Fibroblast of lung (primary cell): ENCODE measurements at regions not wholly inside any gene's neighbourhood (a gene's known extent, or its start where the extent isn't known, plus 50 kb on each side); places are given as distances from the start of the nearest gene placed in this dataset.

Experiments
- EZH2 ChIP-seq: IDR thresholded peaks from 2 replicates; pipeline ENCODE4 v1.5.1; 2012; ENCODE audit warnings: low read length, control low read depth, mild to moderate bottlenecking; ENCODE audit errors: missing control alignments
- TF ChIP-seq, protein P1 (sequence below), 2 donors: IDR thresholded peaks in 1 of 2; conservative IDR thresholded peaks in 1 of 2; 1 replicate in 1 of 2; 2 replicates in 1 of 2; pipeline ENCODE4 v1.5.1; 2011 to 2012; ENCODE audit warnings: low read length in 2 of 2, control low read depth in 1 of 2, inconsistent platforms in 1 of 2, low read depth in 1 of 2, mild to moderate bottlenecking in 1 of 2

DNA sequence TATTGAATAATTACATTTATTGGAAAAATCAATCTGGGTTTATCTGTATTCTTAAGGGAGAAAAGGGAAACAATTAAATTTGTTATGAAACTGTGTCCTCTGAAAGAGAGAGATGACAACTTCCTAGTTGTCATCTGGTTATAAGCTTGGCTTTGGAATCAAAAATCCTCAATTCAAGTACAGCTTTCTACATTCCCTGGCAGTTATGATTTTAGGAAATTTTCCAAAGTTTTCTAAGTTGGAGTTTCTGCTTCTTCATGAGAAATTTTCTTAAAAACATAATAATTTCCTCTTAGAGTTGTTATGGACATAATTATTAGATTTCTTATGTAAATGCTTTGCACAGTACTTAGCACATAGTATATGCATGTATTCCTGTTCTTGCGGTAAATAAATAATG lies 625.6 kb upstream of the SLC39A10 start:
- TF ChIP-seq, protein P1, sequence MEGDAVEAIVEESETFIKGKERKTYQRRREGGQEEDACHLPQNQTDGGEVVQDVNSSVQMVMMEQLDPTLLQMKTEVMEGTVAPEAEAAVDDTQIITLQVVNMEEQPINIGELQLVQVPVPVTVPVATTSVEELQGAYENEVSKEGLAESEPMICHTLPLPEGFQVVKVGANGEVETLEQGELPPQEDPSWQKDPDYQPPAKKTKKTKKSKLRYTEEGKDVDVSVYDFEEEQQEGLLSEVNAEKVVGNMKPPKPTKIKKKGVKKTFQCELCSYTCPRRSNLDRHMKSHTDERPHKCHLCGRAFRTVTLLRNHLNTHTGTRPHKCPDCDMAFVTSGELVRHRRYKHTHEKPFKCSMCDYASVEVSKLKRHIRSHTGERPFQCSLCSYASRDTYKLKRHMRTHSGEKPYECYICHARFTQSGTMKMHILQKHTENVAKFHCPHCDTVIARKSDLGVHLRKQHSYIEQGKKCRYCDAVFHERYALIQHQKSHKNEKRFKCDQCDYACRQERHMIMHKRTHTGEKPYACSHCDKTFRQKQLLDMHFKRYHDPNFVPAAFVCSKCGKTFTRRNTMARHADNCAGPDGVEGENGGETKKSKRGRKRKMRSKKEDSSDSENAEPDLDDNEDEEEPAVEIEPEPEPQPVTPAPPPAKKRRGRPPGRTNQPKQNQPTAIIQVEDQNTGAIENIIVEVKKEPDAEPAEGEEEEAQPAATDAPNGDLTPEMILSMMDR (conservative IDR thresholded peaks at IDR 0.05 in 1 of 2, IDR thresholded peaks at IDR 0.05 in 1 of 2; ENCODE audit: low read depth in 1 of 2, low read length in 2 of 2), result no peak
- TF ChIP-seq EZH2, result no peak
